T47D (cell line): ENCODE measurements at regions not wholly inside any gene's neighbourhood (a gene's known extent, or its start where the extent isn't known, plus 50 kb on each side); places are given as distances from the start of the nearest gene placed in this dataset.

ENCODE experiments used
- DNase-seq, 2 experiments: peaks; one replicate each; pipeline versions ENCODE4 v3.0.0 to v3.0.0-alpha.2; 2011 to 2012; ENCODE audit warnings: low read depth in 1 of 2, low spot score in 1 of 2
- JUND ChIP-seq: IDR thresholded peaks from 2 replicates; pipeline ENCODE4 v1.6.1; 2012; ENCODE audit warnings: low read depth
- in situ Hi-C: cut with HindIII; loops from 2 replicates; pipeline ENCODE4 v1.10.0; 2016; ENCODE audit warnings: low sequenced_read_pairs, low pct_unique_long_range_greater_than_20kb

- in situ Hi-C loops, result no loop called here
- no peak for DNase-seq
- TF ChIP-seq JUND, result no peak
These were observed 61.6 kb downstream of the CCR1 start for GRCh38 chr3:46146548-46146947.

DNA sequence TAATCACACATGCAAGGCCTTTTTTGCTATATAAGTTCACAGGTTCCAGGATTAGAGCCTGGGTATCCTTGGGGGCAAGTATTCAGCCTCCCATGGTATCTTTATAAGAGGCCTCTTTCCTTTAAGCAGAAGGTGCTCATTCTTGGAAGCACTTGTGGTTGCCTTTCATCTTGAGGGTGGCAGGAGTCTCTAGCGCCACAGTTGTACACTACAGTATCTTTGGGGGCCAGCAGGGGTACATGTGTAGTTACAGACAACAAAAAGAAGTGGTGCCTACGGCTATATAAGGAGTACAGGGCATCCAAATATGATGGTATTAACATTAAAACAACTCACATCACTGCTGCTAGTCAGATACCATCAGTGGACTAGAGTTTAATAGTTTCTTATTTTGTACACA lies 62.1 kb downstream of the CCR1 start:
- in situ Hi-C loops, result no loop called here
- DNase-seq, result no peak
- no peak for TF ChIP-seq JUND

GRCh38 chr3:46145147-46145546 lies 63.0 kb downstream of the CCR1 start:
- no peak for TF ChIP-seq JUND
- DNase-seq, result no peak
- in situ Hi-C loops, result no loop called here

DNA sequence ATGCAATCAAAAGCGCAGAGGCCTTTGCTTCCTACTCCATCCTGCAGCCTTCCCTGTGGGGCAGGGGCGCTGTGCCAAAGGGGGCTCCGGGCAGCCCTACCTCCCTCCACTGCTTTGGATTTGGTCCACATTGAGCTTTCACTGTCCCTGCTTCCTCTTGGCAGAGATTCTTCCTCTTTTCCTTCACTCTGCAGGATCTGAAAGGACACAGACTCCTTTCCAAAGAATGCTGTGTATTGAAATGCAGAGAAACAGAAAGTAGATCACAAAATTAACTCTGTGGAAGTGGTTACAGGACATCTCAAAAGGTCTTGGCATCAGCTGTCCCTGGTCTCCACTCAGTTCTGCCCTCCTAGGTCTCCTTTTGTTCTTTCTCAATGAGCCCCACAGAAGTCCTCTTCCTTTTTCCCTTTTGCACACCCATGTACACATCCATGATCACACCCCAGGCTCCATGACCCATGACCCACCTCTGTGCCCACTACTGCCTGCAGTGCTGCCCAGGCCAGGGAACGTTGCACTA lies 64.1 kb downstream of the CCR1 start:
- DNase-seq, result no peak
- no peak for TF ChIP-seq JUND
- in situ Hi-C loops, result no loop called here

GRCh38 chr3:46141813-46142212 lies 66.3 kb downstream of the CCR1 start:
- DNase-seq, result no peak
- in situ Hi-C loops, result no loop called here
- no peak for TF ChIP-seq JUND

- DNase-seq, result no peak
- in situ Hi-C loops, result no loop called here
- TF ChIP-seq JUND, result no peak
These were observed 69.5 kb downstream of the CCR1 start for GRCh38 chr3:46138581-46138980.

DNA sequence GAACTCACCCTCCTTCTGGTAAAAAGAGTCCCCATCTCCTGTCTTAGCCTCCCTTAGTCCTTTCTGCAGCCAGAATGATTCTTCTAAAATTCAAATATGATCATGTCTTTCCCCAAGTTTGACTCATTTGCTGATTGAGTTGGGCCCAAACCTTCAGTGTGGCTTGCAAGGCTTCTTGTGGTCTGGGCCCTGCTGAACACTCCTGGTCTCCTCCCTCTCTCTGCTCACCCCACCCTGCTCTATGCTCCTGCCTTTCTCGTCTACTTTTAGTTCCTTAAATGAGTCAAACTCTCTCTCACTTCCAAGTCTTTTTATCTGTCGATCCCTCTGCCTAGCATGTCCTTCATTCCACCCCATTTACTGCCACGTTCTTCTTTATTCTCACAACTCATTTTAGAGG lies 72.6 kb downstream of the CCR1 start:
- DNase-seq, result no peak
- TF ChIP-seq JUND, result no peak
- in situ Hi-C loops, result no loop called here

DNA sequence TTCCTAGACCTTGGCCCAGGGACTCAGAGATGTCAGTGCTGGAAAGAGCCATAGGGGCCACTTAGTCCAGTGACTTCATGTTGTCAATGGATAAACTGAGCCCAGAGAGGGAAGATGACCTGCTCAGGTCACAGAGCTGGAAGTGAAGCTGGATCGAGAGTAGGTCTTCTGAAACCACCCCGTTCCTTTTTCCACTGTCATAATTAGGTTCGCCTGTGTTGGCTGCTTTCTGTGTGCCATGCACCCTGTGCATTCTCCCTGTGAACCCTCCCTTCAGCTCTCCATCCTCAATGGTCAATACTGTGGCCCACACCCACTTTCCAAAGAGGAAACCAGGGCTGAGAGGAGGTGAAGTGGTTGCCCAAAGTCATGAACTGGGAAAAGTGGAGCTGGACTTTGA lies 74.8 kb downstream of the CCR1 start:
- no peak for DNase-seq
- TF ChIP-seq JUND, result no peak
- in situ Hi-C loops, result no loop called here

DNA sequence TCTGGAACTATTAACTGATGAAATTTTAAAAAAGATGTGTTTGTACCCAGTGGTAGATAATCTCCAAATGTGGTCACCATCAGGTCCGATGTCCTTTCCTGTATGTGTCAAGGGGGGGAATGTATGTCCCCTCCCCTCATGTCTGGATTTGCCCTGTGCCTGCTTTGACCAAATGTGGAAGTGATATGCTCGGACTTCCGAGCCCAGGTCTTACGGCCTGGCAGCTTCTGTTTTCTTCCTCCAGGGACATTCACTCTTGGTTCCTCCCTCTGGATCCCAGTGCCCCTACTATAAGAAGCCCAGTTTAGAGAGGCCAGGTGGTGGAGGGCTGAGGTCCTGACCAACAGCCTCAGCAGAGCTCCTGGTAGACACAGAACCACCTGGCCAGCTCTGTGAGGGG lies 75.5 kb downstream of the CCR1 start:
- no peak for TF ChIP-seq JUND
- DNase-seq, result no peak
- in situ Hi-C loops, result no loop called here

DNA sequence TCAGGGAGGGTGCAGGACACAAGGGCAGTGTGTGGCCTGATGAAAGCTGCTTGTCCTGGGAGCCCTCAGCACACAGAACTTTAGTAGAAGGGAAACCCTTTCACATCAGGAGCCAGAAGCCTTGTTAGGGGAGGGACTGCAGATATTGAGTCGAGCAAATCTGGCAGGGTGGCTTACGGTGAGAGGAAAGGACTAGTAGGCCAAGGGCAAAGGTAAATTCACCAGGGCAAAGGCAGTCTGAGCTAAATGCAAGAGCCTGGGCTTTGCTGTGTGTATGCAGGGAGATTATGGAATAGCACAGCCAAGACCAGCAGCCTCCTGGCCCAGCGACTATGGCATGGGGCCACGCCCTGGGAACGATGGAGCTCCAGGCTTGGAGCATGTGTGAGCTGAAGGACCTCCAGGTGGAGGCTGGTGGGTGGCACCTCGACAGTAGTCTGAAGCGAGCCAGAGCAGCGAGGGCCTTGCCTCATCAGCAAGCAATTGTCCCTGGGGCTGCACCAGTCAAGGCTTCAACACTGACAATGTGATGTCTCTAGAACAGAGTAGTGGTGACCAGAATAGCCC lies 76.1 kb downstream of the CCR1 start:
- no peak for DNase-seq
- in situ Hi-C loops, result no loop called here
- TF ChIP-seq JUND, result no peak

DNA sequence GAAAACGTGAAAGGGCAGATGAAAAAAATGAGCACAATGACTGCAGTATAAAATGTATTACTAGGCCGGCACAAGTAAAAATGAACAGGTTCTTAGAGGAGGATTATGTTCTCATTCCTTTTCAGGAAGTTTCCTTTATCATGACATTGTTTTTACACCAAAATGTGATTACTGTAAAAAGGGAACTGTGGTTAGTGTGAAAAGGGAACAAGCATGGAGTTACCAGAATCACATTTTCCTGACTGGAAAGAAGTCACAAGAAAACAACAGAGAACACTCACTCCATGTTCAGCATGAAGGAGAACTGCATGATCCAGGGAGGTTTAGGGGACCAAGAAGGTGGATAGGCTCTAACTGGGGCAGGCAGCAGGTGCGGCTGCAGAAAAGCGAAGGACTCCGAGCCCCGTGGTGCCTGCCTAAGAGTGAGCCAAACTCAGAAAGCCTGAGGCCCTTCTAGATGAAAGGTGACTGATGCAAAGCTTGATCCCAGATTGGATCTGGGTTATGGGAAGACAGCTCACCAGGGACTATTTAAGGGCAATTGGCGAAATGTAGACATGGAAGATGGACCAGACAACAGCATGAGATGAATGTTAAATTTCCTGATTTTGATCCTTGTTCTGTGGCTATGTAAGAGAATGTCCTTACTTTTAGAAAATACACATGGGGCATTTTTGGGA lies 77.3 kb downstream of the CCR1 start:
- no peak for TF ChIP-seq JUND
- in situ Hi-C loops, result no loop called here
- no peak for DNase-seq

DNA sequence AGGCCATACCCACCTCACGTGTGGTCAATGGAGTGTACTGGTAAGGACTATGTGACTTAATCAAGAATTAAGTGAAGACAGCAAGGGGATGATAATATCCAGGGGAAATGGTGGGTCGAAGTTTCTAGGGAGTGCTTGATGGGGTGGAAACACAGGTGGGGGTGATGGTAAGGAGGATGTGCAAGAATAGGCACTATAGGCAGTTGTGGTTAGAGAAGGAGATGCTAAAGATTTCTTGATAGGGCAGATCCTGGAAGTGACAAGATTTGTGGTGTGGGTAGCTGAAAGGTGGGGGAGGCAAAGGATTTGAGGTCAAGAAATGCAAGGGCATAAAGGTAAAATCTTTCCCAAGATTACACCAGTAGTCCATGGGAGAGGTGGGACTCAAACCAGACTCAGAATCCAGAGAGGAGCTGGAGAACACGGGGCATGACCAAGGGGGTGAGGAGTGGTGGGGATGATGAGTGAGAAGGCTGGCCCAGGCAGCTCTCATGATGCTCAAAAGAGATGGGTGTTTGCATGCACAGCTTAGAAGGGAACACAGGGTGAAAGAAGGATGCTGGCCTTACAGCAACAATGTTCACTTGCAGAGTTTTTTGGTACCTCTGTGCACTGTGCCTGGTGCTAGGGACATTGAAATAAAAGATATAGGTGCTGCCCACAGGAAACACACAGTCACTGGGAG lies 78.4 kb downstream of the CCR1 start:
- in situ Hi-C loops, result no loop called here
- no peak for DNase-seq
- TF ChIP-seq JUND, result no peak

DNA sequence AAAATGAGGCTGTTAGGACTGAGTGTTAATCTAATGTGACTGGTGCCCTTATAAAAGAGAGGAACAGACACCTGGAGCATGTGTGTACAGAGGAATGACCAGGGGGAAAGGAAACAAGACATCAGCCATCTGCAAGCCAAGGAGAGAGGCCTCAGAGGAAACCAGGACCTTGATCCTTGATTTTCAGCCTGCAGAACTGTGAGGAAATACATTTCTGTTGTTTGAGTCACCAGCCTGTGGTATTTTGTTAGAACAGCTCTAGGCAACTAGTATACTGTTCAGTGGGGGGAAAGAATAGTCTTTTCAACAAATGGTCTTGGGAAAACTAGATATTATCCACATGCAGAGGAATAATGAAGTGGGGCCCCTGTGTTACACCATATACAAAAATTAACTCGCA lies 80.6 kb downstream of the CCR1 start:
- TF ChIP-seq JUND, result no peak
- peak in 1 of 2 experiments; percentile 38 for DNase-seq
- in situ Hi-C loops, result no loop called here
